GM12878 (cell line): ENCODE measurements at regions not wholly inside any gene's neighbourhood (a gene's known extent, or its start where the extent isn't known, plus 50 kb on each side); places are given as distances from the start of the nearest gene placed in this dataset.

Experiments
- ATAC-seq: fragments of 200-7000 bp; cut with Tn5 transposase; 3 replicates; pipeline ENCODE4 v1.9.1; 2020; ENCODE audit warnings: mild to moderate bottlenecking, moderate library complexity
- BruUV-seq: library from RNA; stranded (reverse); fragments of 400-500 nt; replicated peaks from 2 replicates; lab custom pipeline; 2021; lab: Mats Ljungman, UMichigan
- CTCF ChIA-PET: fragments of 300-600 bp; sonication (Branson Sonifier 250); formaldehyde crosslinking; extraction: SDS; loops from one replicate; lab custom pipeline; 2021; ENCODE audit warnings: inconsistent platforms; lab: Yijun Ruan, JAX
- POLR2A ChIA-PET: fragments of 350-600 bp; formaldehyde crosslinking; extraction: SDS; loops from one replicate; lab custom pipeline; 2021; ENCODE audit warnings: inconsistent platforms; lab: Charles Lee
- RAD21 ChIA-PET: fragments of 300-600 bp; sonication (Branson Sonifier 250); formaldehyde crosslinking; loops from one replicate; lab custom pipeline; 2023; ENCODE audit warnings: antibody characterized with exemption; ENCODE audit not compliant: unreplicated experiment; lab: Charles Lee
- SMC1A ChIA-PET: fragments of 300-600 bp; sonication (Branson Sonifier 250); formaldehyde crosslinking; loops from one replicate; lab custom pipeline; 2023; ENCODE audit not compliant: unreplicated experiment, uncharacterized antibody; lab: Charles Lee
- DNase-seq: peaks from one replicate; pipeline ENCODE4 v3.0.0-alpha.2; 2011; ENCODE audit warnings: low read depth, low spot score
- FAIRE-seq: peaks from 3 replicates; lab custom pipeline; 2011; peaks lifted over from hg19 to GRCh38; lab: Jason Lieb, UNC
- H2AFZ ChIP-seq: 2 replicates; pipeline ENCODE4 v1.6.0; 2011; ENCODE audit warnings: low read depth, low read length, control low read depth; ENCODE audit not compliant: control insufficient read depth
- H3K27ac ChIP-seq: 2 replicates; pipeline ENCODE4 v1.5.1; 2011; ENCODE audit warnings: control low read depth; ENCODE audit not compliant: control insufficient read depth, insufficient read depth
- H3K27me3 ChIP-seq, 2 experiments: replicated peaks in 1 of 2; 2 replicates each; pipeline versions ENCODE4 v1.6.0 to v1.6.1; 2011; ENCODE audit warnings: low read length in 1 of 2; ENCODE audit not compliant: control insufficient read depth in 2 of 2, insufficient read depth in 2 of 2
- H3K36me3 ChIP-seq, 2 experiments: 2 replicates each; pipeline ENCODE4 v1.5.1; 2011; ENCODE audit warnings: low read length in 1 of 2; ENCODE audit not compliant: control insufficient read depth in 2 of 2, insufficient read depth in 2 of 2
- H3K4me1 ChIP-seq: 2 replicates; pipeline ENCODE4 v1.6.1; 2011; ENCODE audit warnings: mild to moderate bottlenecking, low read length, moderate library complexity, mixed read lengths; ENCODE audit not compliant: control insufficient read depth, insufficient read depth
- H3K4me2 ChIP-seq: 2 replicates; pipeline ENCODE4 v1.6.0; 2011; ENCODE audit warnings: control low read depth; ENCODE audit not compliant: control insufficient read depth, insufficient read depth
- H3K4me3 ChIP-seq: fragments of 200-600 bp; sonication (generic); 2 replicates; pipeline ENCODE4 v1.5.1; 2016
- H3K79me2 ChIP-seq: 2 replicates; pipeline ENCODE4 v1.6.0; 2011; ENCODE audit warnings: low read length; ENCODE audit not compliant: control insufficient read depth, insufficient read depth
- H3K9ac ChIP-seq: 2 replicates; pipeline ENCODE4 v1.8.0; 2011; ENCODE audit warnings: low read length, control low read depth, mixed read lengths; ENCODE audit not compliant: control insufficient read depth, insufficient read depth
- H3K9me3 ChIP-seq: replicated peaks from 3 replicates; pipeline ENCODE4 v1.5.1; 2011; ENCODE audit warnings: mild to moderate bottlenecking, low read length; ENCODE audit not compliant: control insufficient read depth, insufficient read depth
- H4K20me1 ChIP-seq: 2 replicates; pipeline ENCODE4 v1.6.0; 2011; ENCODE audit not compliant: control insufficient read depth, insufficient read depth
- ASH2L ChIP-seq: fragments of 300-600, 200-600 bp; sonication (generic); IDR thresholded peaks from 2 replicates; pipeline ENCODE4 v1.6.1; 2017; ENCODE audit warnings: low read depth, mild to moderate bottlenecking, borderline replicate concordance
- BACH1 ChIP-seq: fragments of 450-650 bp; IDR thresholded peaks from 2 replicates; pipeline ENCODE4 v1.6.1; 2017; ENCODE audit warnings: mild to moderate bottlenecking, borderline replicate concordance
- BCLAF1 ChIP-seq: fragments of 450-650 bp; IDR thresholded peaks from 2 replicates; pipeline ENCODE4 v1.6.1; 2017; ENCODE audit warnings: antibody characterized with exemption, mild to moderate bottlenecking, moderate library complexity
- GATAD2B ChIP-seq: fragments of 450-650 bp; conservative IDR thresholded peaks from 2 replicates; pipeline ENCODE4 v1.6.1; 2017; ENCODE audit warnings: low read depth, mild to moderate bottlenecking, moderate library complexity
- SP1 ChIP-seq: IDR thresholded peaks from one replicate; pipeline ENCODE4 v1.6.1; 2011; ENCODE audit warnings: low read depth, low read length
- TAF1 ChIP-seq: IDR thresholded peaks from 2 replicates; pipeline ENCODE4 v1.6.1; 2011; ENCODE audit warnings: mild to moderate bottlenecking, low read depth, low read length, borderline replicate concordance
- TCF3 ChIP-seq: IDR thresholded peaks from 2 replicates; pipeline ENCODE4 v1.6.1; 2012; ENCODE audit warnings: low read depth, mild to moderate bottlenecking, low read length, borderline replicate concordance; ENCODE audit not compliant: insufficient read depth
- WGBS: methylation state at CpG from one replicate; pipeline ENCODE4 v1.1.6; 2016; ENCODE audit warnings: low lambda C conversion rate; ENCODE audit not compliant: insufficient replicate concordance, insufficient coverage; ENCODE audit errors: missing lambda C conversion rate; 5-methylcytosine and 5-hydroxymethylcytosine counted together
- in situ Hi-C: fragments of 300-500 bp; cut with MboI; formaldehyde crosslinking; loops from 9 replicates; pipeline ENCODE4 v1.14.3; 2018; ENCODE audit warnings: mixed read lengths
- intact Hi-C: fragments of 100-400 bp; cut with micrococcal nuclease; formaldehyde crosslinking; loops from one replicate; pipeline ENCODE4 v1.14.2; 2022; ENCODE audit not compliant: unreplicated experiment

DNA sequence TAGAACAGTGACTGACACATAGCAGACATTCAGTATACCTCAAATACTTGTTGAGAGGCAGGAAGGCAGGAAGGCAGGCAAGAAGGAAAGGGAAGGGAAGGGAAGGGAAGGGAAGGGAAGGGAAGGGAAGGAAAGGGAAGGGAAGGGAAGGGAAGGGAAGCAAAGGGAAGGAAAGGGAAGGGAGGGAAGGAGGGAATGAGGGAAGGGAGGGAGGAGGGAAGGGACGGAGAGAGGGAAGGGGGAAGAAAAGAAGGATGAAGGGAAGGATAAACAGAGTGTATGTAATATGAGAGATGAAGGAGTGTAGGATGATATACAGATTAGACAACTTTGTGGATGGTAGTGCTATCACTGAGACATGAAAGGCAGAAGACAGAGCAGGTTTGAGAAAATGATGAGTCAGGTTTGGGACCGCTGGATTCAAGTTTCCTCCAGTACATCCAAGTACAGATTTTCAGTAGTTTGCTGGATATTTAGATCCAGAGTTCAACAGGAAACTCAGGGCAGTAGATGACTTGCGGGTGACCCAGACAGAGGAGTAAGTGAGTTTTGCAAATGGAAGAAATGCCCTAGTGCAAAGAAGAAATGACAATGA is 85.9 kb downstream of the MAFB start:
- H3K4me2 ChIP-seq: no peak overlapping the region
- ATAC-seq: no peak
- RAD21 ChIA-PET: no interaction called here
- TF ChIP-seq GATAD2B (no peak), TAF1 (no peak), TCF3 (no peak), ASH2L (no peak), BACH1 (no peak), BCLAF1 (no peak), SP1 (no peak)
- TF ChIP-seq, all 136 proteins: peak for 0
- Histone ChIP-seq H3K9me3 (no peaks in the 10 kb centered on the region), H3K27ac (no peak overlapping the region), H3K4me1 (no peaks in the 10 kb centered on the region), H3K9ac (no peak overlapping the region), H3K36me3 (no peaks in the 10 kb centered on the region), H2AFZ (no peak overlapping the region), H3K79me2 (no peaks in the 10 kb centered on the region), H3K27me3 (no peaks in the 10 kb centered on the region), H3K4me3 (no peak overlapping the region), H4K20me1 (no peaks in the 10 kb centered on the region)
- ChIA-PET SMC1A (no interaction called here), POLR2A (no interaction called here), CTCF (no interaction called here)
- FAIRE-seq (no peak), DNase-seq (no peak)
- 19% methylated on average over 3 of the region's 3 CpGs for WGBS
- BruUV-seq: no TSS peak
- in situ Hi-C loops (no loop called here), intact Hi-C loops (no loop called here)
